DOHH2 (cell line): ENCODE measurements at regions not wholly inside any gene's neighbourhood (a gene's known extent, or its start where the extent isn't known, plus 50 kb on each side); places are given as distances from the start of the nearest gene placed in this dataset.

Experiments
- CTCF ChIP-seq: fragments of 200-600 bp; sonication (generic); IDR thresholded peaks from one replicate; pipeline ENCODE4 v1.5.1; 2014; ENCODE audit warnings: antibody characterized with exemption, mild to moderate bottlenecking, low read depth, low read length; ENCODE audit not compliant: poor library complexity, severe bottlenecking
- EZH2phosphoT487 ChIP-seq: fragments of 200-600 bp; sonication (generic); IDR thresholded peaks from 2 replicates; pipeline ENCODE4 v1.6.1; 2017; ENCODE audit warnings: borderline replicate concordance, mild to moderate bottlenecking, antibody characterized with exemption, low read length, moderate library complexity, mixed read lengths

DNA sequence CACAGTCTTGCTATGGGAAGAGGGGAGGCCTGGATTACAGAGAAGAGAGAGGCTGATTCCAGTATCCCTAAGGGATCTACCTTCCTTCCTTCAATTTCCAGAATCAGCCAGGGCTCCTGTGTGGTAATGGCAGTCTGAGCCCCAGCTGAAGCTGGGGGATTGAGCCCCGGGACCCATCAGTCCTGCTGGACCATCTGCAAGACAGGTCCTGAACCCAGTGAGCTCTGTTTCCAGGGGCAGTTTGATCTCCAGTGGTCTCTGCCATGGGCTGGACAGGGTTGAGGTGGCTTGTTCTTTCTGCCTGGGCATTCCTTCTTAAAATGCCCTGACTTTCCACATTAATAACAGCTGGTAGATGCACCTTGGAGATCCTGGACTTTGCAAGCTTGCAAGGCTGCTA is 685.2 kb downstream of the TBL1XR1 start:
- TF ChIP-seq CTCF (no peak), EZH2phosphoT487 (no peak)
